IPS-18c (cell line): ENCODE measurements at regions not wholly inside any gene's neighbourhood (a gene's known extent, or its start where the extent isn't known, plus 50 kb on each side); places are given as distances from the start of the nearest gene placed in this dataset.
A peak's percentile ranks its signal among the peaks of the same experiment; 100 is the strongest.

Source experiments
- H3K4me3 ChIP-seq: 2 replicates; pipeline ENCODE4 v1.7.0; 2013; ENCODE audit warnings: low read depth, mild to moderate bottlenecking, low read length, moderate library complexity; ENCODE audit not compliant: insufficient read depth
- H3K9me3 ChIP-seq: one replicate; pipeline ENCODE4 v1.6.1; 2013; ENCODE audit warnings: mild to moderate bottlenecking, low read length, moderate library complexity; ENCODE audit not compliant: control insufficient read depth, insufficient read depth

GRCh38 chr17:77785312-77785905 is 173.1 kb upstream of the TNRC6C start:
- Histone ChIP-seq H3K9me3 (no peaks in the 10 kb centered on the region), H3K4me3 (no peak overlapping the region)

DNA sequence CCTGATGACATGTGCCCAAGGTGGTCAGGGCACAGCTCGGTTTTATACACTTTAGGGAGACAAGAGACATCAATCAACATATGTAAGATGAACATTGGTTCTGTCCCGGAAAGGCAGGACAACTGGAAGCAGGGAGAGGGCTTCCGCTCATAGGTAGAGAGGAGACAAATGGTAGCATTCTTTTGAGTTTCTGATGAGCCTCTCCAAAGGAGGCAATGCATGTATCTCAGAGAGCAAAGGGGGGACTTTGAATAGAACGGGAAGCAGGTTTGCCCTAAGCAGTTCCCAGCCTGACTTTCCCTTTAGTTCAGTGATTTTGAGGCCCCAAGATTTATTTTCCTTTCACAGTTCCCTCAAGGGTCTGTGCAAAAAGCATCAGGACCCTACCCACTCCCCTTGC is 172.4 kb upstream of the TNRC6C start:
- H3K4me3 ChIP-seq = no peak overlapping the region
- no peaks in the 10 kb centered on the region for H3K9me3 ChIP-seq

GRCh38 chr17:77786740-77787505 is 171.6 kb upstream of the TNRC6C start:
- H3K9me3 ChIP-seq = no peaks in the 10 kb centered on the region
- no peak overlapping the region for H3K4me3 ChIP-seq

GRCh38 chr17:77790143-77790829 is 168.2 kb upstream of the TNRC6C start:
- Histone ChIP-seq H3K4me3 (0 out of 2 replicates have a peak overlapping the region, but pooled peaks have one; percentile 21), H3K9me3 (no peaks in the 10 kb centered on the region)

- Histone ChIP-seq H3K4me3 (no peak overlapping the region), H3K9me3 (no peaks in the 10 kb centered on the region)
These were observed 165.9 kb upstream of the TNRC6C start for GRCh38 chr17:77792626-77793025.

GRCh38 chr17:77793146-77793970 is 165.1 kb upstream of the TNRC6C start:
- H3K4me3 ChIP-seq = no peak overlapping the region
- H3K9me3 ChIP-seq = no peaks in the 10 kb centered on the region

GRCh38 chr17:77793971-77794235 is 164.6 kb upstream of the TNRC6C start:
- H3K4me3 ChIP-seq = no peak overlapping the region
- no peaks in the 10 kb centered on the region for H3K9me3 ChIP-seq

GRCh38 chr17:77794846-77795245 is 163.7 kb upstream of the TNRC6C start:
- Histone ChIP-seq H3K9me3 (no peaks in the 10 kb centered on the region), H3K4me3 (no peak overlapping the region)

DNA sequence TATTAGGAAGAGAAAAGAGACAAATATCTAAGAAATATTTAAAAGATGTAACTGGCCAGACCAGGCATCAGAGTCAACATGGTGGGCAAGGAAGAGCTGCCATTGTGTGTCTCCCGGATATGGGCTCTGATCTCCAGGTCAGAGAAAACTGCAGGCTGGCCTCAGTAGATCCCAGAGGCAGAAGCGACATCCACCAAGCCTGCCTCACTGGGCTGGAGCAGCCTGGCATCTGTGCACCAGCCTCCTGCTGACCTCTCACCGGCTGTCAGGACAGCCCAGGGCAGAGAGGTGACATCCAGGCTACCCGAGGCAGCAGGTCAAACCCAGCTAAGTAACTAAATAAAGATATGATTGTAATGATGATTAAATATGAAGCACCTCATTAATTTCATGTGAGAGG is 162.8 kb upstream of the TNRC6C start:
- no peaks in the 10 kb centered on the region for H3K9me3 ChIP-seq
- H3K4me3 ChIP-seq = no peak overlapping the region

DNA sequence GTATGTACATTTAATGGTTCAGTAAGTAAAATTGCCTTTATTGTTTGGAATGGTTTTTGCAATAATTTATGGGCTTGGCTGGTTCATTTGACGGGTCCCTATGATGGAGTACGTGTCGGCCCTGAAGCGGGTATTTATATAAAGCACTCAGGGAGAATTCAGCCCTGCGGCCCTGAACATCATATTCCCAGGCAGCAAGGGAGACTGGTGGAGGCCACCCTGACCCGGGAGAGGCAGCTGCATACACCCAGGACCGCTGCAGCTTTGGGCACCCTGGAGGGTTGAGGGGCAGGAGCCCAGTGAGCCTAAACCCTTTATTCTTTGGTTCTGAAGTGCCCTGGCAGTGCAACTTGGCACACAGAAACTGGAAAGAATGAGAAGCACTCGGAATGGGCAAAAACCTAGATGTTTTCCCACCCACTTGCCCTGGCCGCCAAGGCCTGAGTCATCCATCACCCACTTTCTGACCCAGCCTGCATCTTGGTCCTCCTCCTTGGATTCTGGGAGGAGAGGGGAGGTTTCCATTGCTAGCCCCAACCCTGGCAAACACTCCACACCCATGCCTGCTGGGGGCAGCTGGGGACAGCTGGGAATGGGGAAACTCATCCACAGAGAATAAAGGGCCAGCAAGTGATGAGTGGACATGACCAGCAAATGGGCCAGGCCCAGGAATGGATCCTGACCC is 162.2 kb upstream of the TNRC6C start:
- Histone ChIP-seq H3K4me3 (no peak overlapping the region), H3K9me3 (no peaks in the 10 kb centered on the region)

DNA sequence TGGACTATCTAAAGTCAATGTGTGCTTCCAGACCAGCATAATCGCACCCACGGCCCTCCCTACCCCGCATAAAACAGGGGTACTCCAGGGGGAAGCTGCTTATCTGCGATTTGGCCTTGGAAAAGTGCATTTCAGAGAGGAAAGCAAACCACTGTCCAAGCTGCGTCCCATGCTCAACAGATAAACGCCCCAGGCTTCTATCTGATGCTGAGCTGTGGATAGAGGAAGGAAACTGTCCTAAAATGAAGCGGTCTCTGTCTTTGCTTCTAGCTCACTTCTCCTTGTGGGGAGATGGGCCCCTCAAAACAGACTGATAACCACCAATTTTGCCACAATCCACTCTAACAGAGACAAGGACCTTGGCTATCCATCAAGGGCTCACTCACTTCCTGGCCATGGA is 160.5 kb upstream of the TNRC6C start:
- Histone ChIP-seq H3K9me3 (no peaks in the 10 kb centered on the region), H3K4me3 (no peak overlapping the region)

DNA sequence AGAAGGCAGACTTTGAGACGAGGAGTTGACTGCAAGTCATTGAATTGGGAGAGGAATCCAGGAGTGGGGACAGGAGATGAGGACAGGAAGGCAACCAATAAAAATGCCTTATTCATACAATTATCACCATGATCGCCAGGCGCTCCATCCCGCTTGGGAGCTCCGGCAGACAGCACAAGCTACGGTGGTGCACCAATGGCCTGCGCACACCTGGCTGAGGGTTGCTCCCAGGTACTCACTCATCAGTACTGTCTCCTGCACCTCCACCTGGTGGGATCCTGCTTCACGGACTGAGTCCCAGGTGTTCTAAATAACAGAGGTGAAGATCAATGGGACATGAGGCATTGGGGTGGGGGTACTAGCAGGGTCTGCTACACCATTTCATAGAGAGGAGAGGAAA is 160.0 kb upstream of the TNRC6C start:
- Histone ChIP-seq H3K9me3 (no peaks in the 10 kb centered on the region), H3K4me3 (no peak overlapping the region)

DNA sequence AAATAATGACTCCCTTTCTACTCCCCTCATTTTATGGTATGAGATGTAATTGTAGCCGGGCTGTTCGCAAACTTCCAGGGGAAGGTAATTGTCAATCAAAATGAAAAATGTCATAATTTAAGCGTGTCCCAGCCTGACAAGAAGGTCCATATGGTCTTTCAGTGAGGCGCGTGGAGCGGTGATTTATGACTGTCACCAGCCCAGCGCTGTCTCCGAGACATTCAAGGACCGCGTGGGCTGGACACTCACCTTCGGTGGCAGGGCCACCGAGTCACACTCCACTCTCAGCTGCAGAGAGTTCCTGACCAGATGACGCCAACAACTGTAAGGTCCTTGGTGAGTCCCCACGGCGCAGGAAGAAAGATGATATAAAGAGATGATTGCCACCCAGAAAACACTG is 157.7 kb upstream of the TNRC6C start:
- no peaks in the 10 kb centered on the region for H3K9me3 ChIP-seq
- no peak overlapping the region for H3K4me3 ChIP-seq

DNA sequence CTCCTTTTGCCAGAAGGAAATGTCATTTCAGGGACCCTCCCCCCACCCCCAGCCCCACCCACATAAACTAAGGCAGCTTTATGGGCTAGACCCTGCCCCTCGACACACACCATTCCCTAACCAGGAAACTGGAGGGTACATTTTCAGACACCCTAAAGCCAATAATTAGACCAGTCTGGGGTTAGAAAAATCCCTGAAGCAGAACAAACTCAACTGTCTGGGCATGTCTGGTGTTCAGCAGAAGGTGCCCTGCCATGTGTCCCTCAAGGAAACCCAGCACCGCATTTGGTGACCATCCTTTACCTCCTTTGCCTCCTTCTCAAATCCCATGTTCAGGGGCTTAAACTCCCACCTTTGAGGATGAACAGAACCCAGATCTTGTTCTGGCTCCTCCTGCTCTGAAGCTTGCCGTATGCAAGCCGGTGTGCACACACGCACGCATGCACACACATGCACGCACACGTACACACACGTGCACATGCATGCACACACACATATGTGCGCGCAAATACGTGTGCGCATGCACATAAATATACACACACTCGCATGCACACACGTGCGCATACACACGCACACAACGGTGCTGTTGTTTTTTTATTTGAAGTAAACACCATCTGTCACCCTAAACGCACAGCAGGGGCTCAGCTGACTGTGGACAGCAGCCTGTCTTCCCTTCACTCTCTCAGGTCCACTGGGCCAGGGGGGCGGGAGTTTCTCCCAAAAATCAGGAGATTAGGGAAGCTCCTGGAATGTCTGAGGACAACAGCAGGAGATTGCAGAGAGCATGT is 156.8 kb upstream of the TNRC6C start:
- Histone ChIP-seq H3K9me3 (no peaks in the 10 kb centered on the region), H3K4me3 (no peak overlapping the region)

- Histone ChIP-seq H3K4me3 (no peak overlapping the region), H3K9me3 (no peaks in the 10 kb centered on the region)
These were observed 156.2 kb upstream of the TNRC6C start for GRCh38 chr17:77802333-77802615.

DNA sequence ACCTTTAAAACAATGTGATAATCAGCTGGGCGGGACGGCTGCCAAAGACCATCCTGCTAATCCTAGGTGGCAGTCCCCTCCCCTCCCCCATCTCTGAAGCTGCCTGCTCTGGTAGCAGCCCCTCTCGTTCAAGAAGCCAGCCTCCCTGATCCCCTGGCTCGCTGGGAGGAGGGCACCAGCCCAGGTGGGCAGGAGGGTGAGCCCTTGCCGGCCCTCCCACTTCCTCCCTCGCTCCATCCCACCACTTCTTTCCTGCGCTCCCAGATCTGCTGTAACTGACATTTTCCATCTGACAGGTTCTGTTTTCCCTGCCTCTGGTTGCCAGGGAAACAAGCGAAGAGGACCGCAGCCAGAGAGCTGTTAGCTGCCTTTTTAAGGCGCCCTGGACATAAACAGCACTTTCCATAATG is 155.7 kb upstream of the TNRC6C start:
- Histone ChIP-seq H3K4me3 (no peak overlapping the region), H3K9me3 (no peaks in the 10 kb centered on the region)

DNA sequence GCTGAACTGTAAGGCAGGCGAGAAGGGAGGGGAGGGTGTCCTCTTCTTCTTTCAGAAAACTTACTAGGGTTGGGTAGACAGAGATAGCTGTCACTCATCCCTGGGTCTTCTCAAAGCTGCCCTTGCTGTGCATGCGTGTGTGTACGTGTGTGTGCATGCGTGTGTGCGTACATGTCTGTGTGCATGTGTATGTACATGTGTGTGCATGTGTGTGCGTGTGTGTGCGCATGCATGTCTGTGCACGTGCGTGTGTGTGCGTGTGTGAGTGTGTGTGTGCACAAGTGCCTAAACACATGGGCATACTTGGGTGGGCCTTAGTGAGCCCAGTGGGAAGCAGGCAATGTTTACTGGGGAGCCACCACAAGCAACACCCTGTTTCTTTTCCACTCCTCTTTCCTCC is 154.8 kb upstream of the TNRC6C start:
- H3K4me3 ChIP-seq = no peak overlapping the region
- no peaks in the 10 kb centered on the region for H3K9me3 ChIP-seq
